IPS-NIHi11 (cell line): ENCODE measurements at regions not wholly inside any gene's neighbourhood (a gene's known extent, or its start where the extent isn't known, plus 50 kb on each side); places are given as distances from the start of the nearest gene placed in this dataset.
"Not testable (repeated sequence)": the region's sequence is repeated elsewhere in the genome, so short reads cannot be mapped to it uniquely, and the experiment has no call there.

ENCODE experiments used
- DNase-seq: peaks from one replicate; pipeline ENCODE4 v3.0.0; 2012; ENCODE audit warnings: mixed read lengths, low spot score

DNA sequence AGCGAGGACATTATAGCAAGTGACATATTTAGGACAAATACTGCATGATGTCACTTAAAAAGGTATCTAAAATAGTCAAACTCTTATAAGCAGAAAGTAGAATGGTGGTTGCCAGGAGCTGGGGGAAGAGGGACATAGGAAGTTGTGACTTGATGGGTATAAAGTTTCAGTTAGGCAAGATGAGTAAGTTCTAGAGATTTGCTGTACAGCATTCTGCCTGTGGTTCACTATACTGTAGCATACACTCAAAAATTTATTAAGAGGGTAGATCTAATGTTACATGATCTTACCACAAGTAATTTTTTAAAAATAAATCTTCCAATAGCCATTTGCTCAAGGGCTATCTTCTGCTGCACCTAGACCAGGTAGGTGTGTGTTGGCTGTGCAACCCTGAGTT is 78.1 kb upstream of the NPAS2 start:
- DNase-seq, result no peak

DNA sequence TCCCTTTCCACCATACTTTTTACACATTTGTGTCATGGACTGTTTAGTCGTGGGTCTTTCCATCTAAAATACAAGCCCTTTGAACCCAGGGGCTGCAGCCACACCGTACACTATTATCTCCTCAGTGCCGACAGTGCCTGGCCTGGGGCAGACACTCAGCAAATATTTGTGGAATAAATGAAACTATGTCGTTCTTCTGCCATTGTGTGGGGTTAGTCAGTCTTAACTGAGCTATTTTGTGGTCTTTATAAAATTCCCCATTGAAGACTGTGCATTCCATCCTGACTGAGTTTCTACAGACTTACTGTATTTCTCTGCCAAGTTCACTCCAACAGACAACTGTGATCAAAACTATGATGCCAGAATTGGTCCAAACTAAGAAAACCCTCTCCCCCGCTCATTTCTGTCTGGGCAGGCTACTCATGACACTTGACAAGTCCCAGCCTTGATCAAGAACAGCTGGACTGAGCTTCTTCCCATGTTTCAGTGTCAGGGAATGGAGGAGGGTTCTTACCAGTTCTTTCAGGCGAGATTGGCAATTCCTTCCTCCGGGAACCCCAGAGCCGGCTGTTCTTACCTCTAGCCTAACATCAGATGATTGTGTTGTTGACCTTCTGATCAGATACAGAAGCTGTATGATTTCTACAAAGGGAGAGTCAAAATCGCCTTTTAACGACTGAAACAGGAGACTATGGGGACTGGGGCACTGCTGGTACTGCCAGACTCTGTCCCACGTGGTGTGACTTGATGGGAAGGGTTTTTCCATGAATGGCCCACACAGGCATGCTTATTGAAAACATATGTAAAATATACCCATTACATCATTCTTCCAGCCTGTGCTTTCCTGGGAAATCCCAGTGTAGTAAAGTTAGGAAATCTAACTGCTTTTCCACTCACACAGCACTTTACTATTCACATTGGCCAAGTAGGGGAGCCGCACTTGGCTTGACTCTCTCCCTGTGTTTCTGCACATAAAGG is 77.4 kb upstream of the NPAS2 start:
- no peak for DNase-seq

DNA sequence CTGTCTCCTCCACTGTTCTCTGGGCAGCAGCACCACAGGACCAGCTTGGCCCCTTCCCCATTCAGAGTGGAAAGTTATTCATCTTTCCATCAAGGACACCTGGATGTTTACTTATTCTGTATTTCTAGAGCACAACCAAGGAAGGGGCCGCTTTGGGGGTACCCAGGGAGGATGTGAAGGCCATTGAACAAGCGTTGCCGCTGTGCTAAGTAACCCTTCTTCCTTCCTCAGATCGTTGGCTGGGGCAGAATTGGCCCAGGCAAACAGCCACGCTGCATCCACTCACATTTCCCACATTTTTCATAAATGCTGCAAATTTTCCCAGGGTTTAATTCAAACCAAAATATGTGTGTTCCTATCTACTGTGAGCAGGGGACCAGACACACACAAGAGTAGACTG is 76.2 kb upstream of the NPAS2 start:
- DNase-seq, result no peak

DNA sequence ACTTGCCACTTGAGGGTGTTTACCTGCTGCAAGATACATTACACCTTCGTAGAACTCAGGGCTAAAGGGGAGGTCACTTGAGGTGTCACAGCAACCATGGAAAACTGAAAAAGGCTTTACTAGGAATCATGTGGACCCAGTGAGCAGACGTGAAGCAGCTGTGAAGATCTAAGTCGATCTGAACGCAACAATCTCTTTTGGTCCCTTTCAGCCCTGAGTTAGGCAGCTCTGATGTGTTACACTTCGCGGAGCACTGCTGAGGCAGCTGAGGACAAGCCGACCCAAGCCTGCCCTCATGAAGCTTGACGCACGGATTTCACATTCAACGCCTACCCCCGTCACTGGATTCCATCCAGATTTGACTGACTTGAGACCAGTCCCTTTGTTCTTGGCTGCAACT is 75.8 kb upstream of the NPAS2 start:
- no peak for DNase-seq

DNA sequence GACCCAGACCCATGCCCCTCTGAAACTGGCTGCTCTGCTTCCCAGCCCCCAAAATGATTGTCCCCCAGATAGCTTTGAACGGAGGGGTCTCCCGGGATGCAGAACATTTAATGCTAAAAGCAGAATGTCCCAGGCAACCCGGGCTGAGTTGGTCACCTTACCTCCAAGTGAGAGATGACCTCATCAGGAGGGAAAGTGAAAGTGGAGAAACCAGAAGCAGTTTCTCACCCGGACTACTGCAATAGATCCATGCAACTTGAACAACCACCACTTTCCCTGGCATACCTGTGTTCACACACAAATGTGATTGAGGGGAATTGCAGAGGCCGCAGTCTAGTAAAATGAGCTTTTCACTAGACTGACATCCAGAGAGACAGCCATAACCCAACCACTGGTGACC is 75.3 kb upstream of the NPAS2 start:
- no peak for DNase-seq

DNA sequence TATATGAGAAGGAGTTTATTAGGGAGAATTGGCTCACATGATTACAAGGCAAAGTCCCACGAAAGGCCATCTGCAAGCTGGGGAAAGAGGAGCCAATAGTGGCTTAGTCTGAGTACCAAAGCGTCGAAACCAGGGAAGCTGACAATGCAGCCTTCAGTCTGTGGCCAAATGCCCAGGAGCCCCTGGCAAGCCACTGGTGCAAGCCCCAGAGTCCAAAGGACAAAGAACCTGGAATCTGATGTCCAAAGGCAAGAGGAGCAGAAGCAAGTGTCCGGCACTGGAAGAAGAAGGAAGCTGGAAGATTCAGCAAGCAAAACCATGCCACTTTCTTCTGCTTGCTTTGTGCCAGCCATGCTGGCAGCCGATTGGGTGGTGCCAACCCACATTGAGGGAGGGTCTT is 74.3 kb upstream of the NPAS2 start:
- DNase-seq, result no peak

DNA sequence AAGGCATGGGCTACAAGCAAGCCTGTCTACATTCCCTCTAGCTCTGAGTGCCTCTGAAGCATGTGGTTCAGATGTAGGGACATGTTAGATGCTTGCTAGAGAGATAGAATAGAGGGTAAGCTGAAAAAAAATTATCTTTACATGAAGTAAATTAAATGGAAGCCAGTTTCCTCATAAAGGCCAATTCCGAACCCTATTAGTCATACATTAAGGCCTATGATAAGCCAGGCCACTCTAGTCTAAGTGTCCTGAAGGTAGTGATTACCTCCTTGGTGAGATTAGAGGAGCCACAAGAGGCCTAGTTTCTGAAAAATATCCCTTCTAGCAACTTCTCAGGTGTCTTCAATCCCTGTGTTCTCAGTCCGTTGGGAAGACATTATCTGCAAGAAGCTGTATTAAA is 72.4 kb upstream of the NPAS2 start:
- DNase-seq, result no peak

DNA sequence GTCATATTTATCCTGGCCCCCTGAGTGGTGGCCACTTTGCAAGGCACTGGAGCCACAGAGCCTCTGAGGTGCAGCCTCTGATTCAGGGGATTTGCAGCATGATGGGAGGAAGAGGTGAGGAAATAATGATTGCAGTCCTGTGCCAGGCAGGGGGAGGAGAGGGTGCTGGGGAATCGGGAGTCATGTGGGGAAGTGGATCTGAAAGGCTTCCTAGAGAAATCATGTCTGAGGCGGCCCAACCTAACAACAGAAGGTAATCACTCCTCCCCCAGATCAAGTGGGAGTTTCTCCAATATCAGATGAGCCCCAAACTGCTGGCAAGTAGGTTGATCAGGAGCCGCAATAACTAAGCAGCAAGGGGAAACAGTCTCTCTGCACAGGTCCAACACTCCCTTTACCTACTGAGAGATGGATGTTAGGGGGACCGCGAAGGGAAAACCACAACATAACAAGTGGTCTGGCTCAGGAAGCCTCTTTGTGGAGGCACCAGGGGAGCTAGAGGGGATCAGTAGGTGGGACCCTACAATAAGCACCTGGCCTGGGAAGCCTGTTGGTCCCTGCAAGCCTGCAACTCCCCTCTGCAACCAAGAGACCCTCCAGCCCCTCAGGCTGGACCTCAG is 71.8 kb upstream of the NPAS2 start:
- no peak for DNase-seq

DNA sequence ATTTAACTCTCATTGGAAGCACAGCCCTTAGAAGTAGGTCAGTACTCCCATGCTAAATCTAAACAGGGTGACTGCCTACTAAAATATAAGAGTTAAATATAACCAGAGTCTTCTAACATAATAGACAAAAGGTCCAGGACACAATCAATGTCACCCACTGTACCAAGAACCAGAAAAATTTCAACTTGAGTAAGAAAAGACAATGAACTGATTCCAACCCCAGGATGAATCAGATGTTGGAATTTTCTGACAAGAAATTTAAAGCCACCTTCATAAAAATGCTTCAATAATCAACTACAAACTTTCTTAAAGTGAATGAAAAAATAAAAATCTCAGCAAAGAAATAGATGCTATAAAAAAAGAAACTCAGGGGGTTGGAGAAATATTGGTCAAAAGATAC is 71.3 kb upstream of the NPAS2 start:
- no peak for DNase-seq

DNA sequence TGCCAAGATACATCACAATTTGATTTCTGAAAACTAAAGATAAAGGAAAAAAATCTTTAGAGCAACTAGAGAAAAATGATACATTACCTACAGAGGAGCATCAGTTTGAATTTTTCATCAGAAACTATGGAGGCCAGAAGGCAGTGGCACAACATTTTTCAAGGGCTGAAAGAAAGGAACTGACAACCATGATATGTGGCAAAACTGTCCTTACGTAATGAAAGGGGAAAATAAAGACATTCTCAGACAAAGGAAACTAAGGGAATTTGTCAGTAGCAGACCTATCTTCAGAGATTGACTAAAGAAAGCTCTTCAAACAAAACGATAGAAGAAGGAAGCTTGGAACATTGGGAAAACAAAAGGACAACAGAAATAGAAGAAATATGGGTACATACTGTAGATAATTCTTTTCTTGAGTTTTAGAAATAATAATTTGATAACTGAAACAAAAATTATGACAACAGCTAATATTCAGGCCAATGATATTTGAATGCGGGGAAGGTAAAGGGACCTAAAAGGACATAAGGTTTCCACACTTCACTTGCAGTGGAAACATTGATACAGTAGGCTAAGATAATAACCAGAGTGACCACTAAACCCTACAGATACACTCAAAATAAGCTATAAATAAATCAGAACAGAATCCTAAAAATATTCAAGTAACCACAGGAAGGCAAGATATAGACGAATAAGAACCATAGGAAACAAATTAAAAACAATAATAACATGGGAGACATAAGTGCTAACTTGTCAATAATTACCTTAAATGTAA is 70.0 kb upstream of the NPAS2 start:
- no peak for DNase-seq

DNA sequence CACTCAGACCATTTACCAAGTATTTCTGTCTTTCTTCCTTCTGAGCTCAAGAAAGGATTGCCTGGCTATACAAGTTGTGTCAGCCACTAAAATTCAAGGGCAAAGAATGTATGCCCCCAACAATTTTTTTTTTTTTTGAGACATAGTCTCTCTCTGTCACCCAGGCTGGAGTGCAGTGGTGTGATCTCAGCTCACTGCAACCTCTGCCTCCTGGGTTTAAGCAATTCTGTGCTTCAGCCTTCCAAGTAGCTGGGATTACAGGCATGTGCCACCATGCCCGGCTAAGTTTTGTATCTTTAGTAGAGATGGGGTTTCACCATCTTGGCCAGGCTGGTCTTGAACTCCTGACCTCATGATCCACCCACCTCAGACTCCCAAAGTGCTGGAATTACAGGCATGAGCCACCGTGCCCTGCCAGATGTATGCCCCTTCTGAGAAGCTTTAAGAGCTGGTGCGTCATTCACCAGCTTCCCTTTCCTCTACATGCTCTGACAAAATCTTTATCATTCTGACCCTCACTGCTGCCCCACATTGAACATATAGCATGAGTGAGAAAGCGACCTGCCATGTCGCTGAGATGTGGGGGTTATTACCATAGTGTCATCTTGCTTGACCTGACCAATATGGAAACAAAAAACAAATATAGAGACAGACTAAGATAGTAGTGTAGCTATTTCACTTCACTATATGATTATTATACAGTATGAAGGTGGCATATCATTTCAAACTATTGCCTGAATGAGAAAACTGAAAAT is 67.9 kb upstream of the NPAS2 start:
- not testable (repeated sequence) for DNase-seq

DNA sequence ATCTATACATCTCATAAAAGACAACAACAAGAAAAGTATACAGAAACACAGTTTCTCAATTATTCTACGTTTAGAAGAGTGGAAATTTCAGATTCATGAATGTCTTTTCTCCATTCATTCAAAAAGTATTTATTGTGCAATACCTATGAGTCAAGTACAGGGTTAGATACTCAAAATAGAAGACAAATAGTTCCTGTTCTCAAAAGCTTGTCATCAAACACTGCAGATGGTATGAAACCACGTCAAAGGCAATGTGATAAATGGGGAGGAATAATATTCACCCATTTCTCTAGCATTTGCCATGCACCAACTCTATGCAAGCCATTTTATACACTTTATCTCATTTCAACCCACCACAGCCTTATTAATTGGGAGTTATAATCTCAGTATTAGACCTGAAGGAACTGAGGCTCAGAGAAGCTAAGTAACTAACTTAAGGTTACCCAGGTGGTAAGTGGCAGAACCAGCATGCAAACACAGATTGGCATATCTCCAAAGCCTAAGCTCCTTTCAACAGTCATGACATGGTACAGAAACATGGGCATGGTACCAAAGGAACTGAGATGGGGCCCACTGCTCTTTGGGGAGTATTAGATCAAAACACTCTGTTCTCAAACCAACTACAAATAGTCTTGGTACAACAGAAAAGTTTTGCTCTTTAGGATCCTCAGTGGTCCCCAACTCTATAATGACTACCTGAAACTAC is 67.2 kb upstream of the NPAS2 start:
- DNase-seq, result no peak

DNA sequence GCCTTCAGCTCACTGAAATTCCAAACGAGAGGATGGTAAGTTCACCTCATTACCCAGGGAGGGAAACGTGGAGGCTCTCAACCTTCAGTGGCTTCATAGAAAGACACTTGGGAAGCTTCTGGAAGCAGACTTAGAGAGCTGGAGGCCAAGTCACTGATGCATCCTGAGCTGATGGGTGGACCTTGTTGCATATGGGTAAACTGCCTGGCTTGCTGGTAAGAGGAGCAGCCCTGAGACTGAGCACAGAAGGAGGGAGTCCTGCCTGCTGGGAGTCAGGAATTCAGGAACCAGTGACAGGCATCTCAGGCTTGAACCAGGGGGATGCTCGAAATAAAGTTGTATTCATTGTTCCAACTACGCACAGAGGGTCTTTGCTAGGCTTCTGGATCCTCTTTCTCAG is 66.5 kb upstream of the NPAS2 start:
- DNase-seq, result no peak

DNA sequence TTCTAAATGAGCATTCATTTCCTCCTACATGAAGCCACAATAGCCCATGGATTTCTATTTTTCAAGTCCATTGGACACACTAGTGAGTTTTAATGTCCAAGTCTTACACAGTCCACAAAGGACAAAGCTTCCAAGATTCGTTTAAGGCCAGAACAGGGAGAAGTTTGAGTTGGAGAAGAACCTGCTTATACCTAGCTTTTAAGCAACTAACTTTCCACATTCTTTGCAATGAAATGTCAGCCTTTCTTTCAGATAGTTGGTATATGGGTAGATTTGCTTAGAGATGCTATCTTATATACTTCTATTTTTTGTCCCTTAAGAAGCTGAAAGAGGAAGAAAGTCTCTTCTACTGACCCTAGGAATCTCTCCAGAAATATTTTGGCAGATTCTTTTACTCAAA is 66.1 kb upstream of the NPAS2 start:
- no peak for DNase-seq

DNA sequence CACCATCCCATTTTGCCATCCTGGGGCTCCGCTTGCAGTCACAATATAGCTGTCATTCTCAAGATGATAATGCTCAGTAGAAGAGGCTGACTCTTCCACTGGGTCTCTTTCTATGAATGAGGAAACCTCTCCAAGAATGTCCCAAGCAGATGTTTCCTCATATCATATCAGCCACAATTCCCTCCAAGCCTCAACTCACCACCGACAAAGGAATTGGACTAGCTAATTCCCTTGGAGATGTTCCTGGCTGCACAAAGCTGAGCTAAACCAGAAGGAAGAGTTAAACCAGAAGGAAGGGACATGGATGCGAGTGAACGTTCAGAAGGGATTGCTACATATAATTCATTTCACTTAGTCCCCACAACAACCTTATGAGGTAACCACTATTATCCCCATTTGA is 65.0 kb upstream of the NPAS2 start:
- DNase-seq, result no peak

DNA sequence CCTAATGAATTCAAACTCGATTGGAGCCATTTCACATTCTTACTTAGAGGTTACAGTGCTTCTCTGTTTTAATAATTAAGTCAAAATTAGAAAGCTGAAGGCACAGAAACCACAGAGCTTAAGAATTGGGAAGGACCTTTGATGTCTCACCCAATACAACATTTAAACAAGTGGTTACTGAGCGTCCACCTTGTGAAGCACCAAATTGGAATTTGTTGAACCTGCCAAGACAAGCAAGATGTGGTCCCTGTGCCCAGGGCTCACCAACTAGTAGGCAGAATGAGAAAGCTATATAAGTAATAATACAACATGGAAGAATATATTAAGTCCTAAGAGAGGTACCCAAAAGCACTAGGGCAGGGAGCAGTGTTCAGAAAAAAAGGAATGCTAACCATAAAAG is 64.5 kb upstream of the NPAS2 start:
- DNase-seq, result no peak

DNA sequence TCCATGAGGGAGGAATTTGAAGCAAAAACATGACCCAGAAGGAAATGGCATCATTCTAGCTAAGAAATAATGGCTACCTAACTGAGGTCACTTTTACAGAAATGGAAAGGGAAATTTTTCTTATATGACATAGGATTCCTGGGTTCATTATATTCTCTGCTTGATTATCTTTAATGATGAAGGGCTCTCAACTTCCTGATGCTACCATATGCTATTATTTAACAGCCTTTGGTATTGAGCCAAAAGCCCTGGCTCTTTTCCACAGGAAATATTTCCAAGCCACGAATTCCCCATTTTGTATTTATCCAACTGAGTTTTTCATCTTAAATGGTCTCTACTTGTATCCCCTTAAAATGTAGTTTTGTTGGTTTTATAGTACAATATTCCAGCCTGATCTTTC is 63.2 kb upstream of the NPAS2 start:
- no peak for DNase-seq

DNA sequence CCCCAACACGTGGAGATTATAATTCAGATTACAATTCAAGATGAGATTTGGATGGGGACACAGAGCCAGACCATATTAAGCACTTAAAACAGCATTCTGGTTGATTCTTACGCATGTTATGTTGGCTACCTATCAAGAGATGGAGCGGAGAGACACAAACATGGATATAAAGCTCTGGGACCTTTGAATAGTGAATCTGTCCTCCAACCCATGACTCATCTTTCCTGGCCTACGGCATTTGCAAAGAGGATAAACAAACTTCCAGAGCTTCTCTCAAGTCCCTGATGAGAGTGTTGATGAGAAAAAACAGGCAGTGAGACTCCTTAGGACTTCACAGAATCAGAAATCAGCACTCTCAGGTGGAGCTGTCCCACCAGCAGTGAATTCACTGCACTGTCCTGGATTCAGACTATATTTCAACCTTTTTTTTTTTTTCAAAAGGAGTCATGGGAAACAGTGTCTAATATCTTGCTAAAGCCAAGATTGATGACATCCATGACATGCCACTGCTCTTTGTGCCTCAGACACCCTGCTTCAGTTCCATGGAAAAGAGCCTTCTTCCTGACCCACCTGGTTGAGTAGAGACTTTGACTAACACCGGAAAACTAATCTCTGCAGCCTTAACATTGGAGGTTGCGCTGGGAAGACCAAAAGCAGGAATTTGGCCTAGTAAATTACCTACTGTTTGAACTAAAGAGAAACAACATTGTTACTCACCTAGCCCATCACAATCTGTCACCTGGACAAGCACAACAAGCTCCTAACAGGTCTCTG is 62.1 kb upstream of the NPAS2 start:
- DNase-seq, result no peak

DNA sequence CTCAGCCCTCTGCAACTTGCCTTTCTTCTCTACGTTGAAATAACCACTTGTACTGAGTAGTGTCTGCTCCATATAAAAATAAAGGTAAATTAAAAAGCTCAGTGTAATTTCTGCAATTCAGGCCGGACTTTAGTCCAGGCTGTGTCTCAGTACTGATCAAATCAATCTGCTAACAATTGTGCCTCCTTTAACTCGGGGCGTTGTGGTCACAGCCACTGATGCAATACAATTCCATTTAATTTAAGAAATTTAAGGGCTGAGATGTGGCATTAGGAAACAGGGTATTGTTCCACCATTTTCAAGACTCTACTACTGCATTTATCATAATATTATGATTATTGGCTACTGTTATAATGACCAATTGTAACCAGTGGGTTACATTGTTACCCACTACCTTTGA is 60.0 kb upstream of the NPAS2 start:
- DNase-seq, result no peak

DNA sequence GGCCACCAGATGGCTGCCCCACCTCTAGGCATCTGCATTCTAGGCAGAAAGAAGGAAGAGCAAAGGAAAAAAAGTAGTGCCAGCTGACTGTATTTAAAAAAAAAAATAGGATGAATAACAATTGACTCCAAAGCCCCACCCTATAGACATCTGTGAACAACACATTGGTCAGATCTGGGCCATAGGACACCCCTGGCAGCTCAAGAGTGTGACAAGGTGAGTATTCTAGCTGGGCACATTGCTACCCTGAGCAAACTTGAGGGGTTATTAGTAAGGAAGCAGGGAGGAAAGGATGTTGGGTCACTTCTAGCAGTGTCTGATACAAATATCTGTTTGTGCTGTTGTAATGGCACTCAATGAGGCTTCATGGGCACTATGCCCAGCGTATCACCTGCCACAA is 58.6 kb upstream of the NPAS2 start:
- no peak for DNase-seq

DNA sequence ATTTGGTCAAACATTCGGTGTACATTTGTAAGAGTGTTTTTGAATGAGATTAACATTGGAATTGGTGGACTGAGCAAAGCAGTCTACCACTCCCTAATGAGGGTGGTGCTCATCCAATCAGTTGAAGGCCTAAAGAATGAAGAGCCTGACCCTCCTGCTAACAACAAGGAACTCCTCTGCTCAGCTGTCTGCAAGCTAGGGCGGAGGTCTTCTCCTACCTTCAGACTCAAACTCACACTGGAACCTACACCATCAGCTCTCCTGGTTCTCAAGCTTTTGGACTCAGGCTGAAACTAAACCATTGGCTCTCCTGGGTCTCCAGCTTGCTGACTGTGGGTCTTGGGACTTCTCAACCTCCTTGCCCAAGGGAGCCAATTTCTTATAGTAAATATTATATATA is 55.5 kb upstream of the NPAS2 start:
- DNase-seq, result no peak
